C4-2B (cell line): ENCODE measurements at regions not wholly inside any gene's neighbourhood (a gene's known extent, or its start where the extent isn't known, plus 50 kb on each side); places are given as distances from the start of the nearest gene placed in this dataset.

Experiments
- ZFX ChIP-seq: fragments of 450-650 bp; IDR thresholded peaks from 2 replicates; pipeline ENCODE4 v1.6.1; 2017
- TF ChIP-seq, protein P1 (sequence below): fragments of 450-650 bp; conservative IDR thresholded peaks from 2 replicates; pipeline ENCODE4 v1.5.1; 2017; ENCODE audit warnings: mild to moderate bottlenecking

DNA sequence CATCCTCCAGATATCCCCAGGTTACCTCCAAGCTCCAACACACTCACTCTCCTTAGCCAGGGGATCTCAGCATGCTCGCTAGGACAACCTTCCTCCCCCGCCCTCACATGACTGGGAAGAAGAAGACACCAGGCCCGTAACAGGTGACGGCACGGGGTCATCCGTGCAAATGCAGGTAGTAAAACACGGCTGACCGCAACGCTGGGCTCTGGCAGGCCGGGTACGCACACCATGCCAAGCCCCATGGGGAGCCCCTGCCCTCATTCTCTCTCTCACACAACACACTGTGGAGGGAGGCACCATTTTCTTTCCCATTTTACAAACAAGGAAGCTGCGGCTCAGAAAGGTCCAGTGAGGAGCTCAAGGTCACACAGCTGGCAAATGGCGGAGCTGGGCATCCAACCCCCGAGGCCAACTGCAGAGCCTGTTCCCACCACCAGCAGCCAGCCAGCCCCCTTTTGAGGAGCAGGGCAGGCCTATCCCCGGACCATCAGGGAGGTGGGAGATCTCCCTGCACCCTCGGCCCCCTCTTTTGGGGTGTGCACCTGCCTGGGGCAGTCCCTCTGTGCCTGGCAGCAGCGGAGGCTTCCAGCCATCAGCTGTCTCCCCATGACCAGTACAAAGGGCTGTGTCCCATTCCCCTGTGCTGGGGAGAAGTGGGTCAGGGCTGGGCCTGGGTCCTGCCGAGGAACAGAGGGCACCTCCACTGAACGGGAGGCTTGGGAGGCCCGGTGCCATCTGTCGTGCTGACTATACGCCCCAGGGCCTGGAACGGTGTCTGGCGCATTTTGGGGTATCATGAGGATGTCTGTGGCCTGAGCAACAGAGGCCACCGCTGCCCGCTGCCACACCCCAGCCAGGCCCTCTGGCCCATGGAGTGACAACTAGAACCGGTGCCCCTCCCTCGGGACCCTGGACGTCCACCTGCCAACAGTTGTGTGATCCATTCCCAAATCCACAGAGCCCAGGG lies 280.9 kb downstream of the CTTN start:
- TF ChIP-seq, protein P1, sequence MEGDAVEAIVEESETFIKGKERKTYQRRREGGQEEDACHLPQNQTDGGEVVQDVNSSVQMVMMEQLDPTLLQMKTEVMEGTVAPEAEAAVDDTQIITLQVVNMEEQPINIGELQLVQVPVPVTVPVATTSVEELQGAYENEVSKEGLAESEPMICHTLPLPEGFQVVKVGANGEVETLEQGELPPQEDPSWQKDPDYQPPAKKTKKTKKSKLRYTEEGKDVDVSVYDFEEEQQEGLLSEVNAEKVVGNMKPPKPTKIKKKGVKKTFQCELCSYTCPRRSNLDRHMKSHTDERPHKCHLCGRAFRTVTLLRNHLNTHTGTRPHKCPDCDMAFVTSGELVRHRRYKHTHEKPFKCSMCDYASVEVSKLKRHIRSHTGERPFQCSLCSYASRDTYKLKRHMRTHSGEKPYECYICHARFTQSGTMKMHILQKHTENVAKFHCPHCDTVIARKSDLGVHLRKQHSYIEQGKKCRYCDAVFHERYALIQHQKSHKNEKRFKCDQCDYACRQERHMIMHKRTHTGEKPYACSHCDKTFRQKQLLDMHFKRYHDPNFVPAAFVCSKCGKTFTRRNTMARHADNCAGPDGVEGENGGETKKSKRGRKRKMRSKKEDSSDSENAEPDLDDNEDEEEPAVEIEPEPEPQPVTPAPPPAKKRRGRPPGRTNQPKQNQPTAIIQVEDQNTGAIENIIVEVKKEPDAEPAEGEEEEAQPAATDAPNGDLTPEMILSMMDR: no peak
- TF ChIP-seq ZFX: no peak
